ENCODE measurements at regions not wholly inside any gene's neighbourhood (a gene's known extent, or its start where the extent isn't known, plus 50 kb on each side); places are given as distances from the start of the nearest gene placed in this dataset.

DNA sequence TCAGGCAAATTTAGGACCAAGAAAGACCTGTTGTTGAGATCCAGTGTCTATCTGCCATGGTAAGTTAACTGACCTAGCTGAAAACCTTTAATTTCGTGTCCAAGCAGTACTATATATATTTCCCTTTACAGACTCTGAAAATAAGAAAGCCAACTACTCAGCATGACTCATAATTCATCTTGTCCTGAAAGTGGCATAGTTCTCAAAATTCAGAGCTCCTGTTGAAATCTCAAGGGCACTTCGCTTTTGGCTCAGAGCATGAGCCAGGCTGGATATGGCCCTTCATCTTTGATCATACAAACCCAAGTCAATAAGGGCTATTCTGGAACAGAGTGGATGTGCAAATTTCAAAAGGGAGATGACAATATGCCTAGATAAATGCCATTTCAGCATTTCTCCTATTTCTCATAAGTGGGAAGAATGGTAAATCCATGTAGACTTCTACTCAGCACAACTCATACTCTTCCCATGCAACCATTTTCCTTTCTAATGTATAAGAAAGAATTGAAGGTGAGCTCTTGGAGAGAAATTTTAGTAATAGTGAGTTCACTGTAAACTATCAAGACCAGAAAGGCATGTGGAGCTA, 567.9 kb upstream of the DAB2 start:
- Histone ChIP-seq H3K4me3 (ENCODE audit: low read depth in 1 of 2, low read length in 2 of 2) (no peak overlapping the region), H3K9me3 (ENCODE audit: control insufficient read depth in 1 of 2, low read length in 2 of 2) (no peaks in the 10 kb centered on the region), H3K27me3 (ENCODE audit: low read depth, low read length) (no peaks in the 10 kb centered on the region), H3K36me3 (ENCODE audit: control insufficient read depth in 1 of 2, insufficient read depth in 2 of 2, low read length in 2 of 2) (no peaks in the 10 kb centered on the region), H3K4me1 (ENCODE audit: control insufficient read depth in 1 of 2, insufficient read depth in 2 of 2, low read length in 2 of 2) (no peaks in the 10 kb centered on the region), H3K27ac (ENCODE audit: low read length) (no peak overlapping the region)

DNA sequence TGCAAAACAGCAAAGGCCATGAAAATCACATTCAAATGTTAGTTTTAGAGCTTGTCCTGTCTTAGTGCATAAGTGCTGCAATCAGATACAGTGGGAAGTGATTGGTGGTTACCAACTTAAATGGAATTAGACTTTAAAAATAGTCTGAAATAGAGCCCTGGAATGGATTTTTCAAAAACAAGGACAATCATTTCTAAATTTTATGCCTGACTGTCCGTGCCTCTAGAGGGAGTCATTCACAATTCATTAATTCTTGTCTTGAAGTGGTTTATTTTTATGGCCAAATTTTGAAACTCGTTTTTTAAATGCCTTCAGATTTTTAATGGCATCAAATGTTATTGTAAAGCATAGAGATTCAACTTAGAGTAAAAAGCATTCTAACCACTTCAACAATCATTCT, 561.8 kb upstream of the DAB2 start:
- no peak overlapping the region for H3K27ac ChIP-seq (ENCODE audit: low read length)
- no peaks in the 10 kb centered on the region for H3K9me3 ChIP-seq (ENCODE audit: control insufficient read depth in 1 of 2, low read length in 2 of 2)
- no peaks in the 10 kb centered on the region for H3K27me3 ChIP-seq (ENCODE audit: low read depth, low read length)
- H3K4me1 ChIP-seq (ENCODE audit: control insufficient read depth in 1 of 2, insufficient read depth in 2 of 2, low read length in 2 of 2): no peaks in the 10 kb centered on the region
- H3K4me3 ChIP-seq (ENCODE audit: low read depth in 1 of 2, low read length in 2 of 2): no peak overlapping the region
- H3K36me3 ChIP-seq (ENCODE audit: control insufficient read depth in 1 of 2, insufficient read depth in 2 of 2, low read length in 2 of 2): no peaks in the 10 kb centered on the region

GRCh38 chr5:39980056-39980455, 555.3 kb upstream of the DAB2 start:
- H3K4me1 ChIP-seq (ENCODE audit: control insufficient read depth in 1 of 2, insufficient read depth in 2 of 2, low read length in 2 of 2): no peaks in the 10 kb centered on the region
- no peak overlapping the region for H3K27ac ChIP-seq (ENCODE audit: low read length)

DNA sequence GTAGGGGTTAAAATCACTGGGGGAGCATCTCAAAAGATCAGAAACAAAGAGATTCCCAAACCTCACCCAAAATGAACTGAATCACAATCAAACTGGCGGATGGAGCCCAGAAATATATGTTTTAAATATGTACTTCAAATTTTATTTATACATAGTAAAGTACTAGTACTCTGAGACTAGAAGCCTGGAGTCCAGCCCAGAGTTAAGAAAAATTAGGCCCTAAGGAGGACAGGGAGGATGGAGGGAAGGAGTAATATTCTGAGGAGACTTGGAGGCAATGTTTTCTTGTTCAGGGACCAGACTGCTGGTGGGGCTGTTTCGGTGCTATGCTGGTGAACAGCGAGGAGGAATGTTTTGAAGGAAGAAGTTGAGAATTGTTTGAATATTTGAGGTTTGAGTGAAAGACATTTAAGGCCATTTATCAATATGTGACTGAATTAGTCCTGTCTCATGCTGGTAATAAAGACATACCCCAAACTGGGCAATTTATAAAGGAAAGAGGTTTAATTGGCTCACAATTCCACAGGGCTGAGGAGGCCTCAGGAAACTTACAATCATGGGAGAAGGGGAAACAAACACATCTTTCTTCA, 552.4 kb upstream of the DAB2 start:
- no peaks in the 10 kb centered on the region for H3K36me3 ChIP-seq (ENCODE audit: control insufficient read depth in 1 of 2, insufficient read depth in 2 of 2, low read length in 2 of 2)
- no peak overlapping the region for H3K27ac ChIP-seq (ENCODE audit: low read length)
- H3K4me1 ChIP-seq (ENCODE audit: control insufficient read depth in 1 of 2, insufficient read depth in 2 of 2, low read length in 2 of 2): no peaks in the 10 kb centered on the region
- no peak overlapping the region for H3K4me3 ChIP-seq (ENCODE audit: low read depth in 1 of 2, low read length in 2 of 2)
- H3K27me3 ChIP-seq (ENCODE audit: low read depth, low read length): no peaks in the 10 kb centered on the region
- no peaks in the 10 kb centered on the region for H3K9me3 ChIP-seq (ENCODE audit: control insufficient read depth in 1 of 2, low read length in 2 of 2)

More at GRCh38 chr5:39980056-39980455, 555.3 kb upstream of the DAB2 start:
- H3K9me3 ChIP-seq (ENCODE audit: control insufficient read depth in 1 of 2, low read length in 2 of 2): no peaks in the 10 kb centered on the region
- no peaks in the 10 kb centered on the region for H3K27me3 ChIP-seq (ENCODE audit: low read depth, low read length)
- H3K36me3 ChIP-seq (ENCODE audit: control insufficient read depth in 1 of 2, insufficient read depth in 2 of 2, low read length in 2 of 2): no peaks in the 10 kb centered on the region
- no peak overlapping the region for H3K4me3 ChIP-seq (ENCODE audit: low read depth in 1 of 2, low read length in 2 of 2)

GRCh38 chr5:39970117-39970798, 545.5 kb upstream of the DAB2 start:
- H3K9me3 ChIP-seq (ENCODE audit: control insufficient read depth in 1 of 2, low read length in 2 of 2): no peaks in the 10 kb centered on the region
- no peak overlapping the region for H3K4me3 ChIP-seq (ENCODE audit: low read depth in 1 of 2, low read length in 2 of 2)
- no peaks in the 10 kb centered on the region for H3K4me1 ChIP-seq (ENCODE audit: control insufficient read depth in 1 of 2, insufficient read depth in 2 of 2, low read length in 2 of 2)
- H3K27ac ChIP-seq (ENCODE audit: low read length): no peak overlapping the region
- H3K36me3 ChIP-seq (ENCODE audit: control insufficient read depth in 1 of 2, insufficient read depth in 2 of 2, low read length in 2 of 2): no peaks in the 10 kb centered on the region
- no peaks in the 10 kb centered on the region for H3K27me3 ChIP-seq (ENCODE audit: low read depth, low read length)

GRCh38 chr5:39968381-39968780, 543.6 kb upstream of the DAB2 start:
- Histone ChIP-seq H3K36me3 (ENCODE audit: control insufficient read depth in 1 of 2, insufficient read depth in 2 of 2, low read length in 2 of 2) (no peaks in the 10 kb centered on the region), H3K9me3 (ENCODE audit: control insufficient read depth in 1 of 2, low read length in 2 of 2) (no peaks in the 10 kb centered on the region), H3K27ac (ENCODE audit: low read length) (no peak overlapping the region), H3K4me3 (ENCODE audit: low read depth in 1 of 2, low read length in 2 of 2) (no peak overlapping the region), H3K4me1 (ENCODE audit: control insufficient read depth in 1 of 2, insufficient read depth in 2 of 2, low read length in 2 of 2) (no peaks in the 10 kb centered on the region), H3K27me3 (ENCODE audit: low read depth, low read length) (no peaks in the 10 kb centered on the region)

DNA sequence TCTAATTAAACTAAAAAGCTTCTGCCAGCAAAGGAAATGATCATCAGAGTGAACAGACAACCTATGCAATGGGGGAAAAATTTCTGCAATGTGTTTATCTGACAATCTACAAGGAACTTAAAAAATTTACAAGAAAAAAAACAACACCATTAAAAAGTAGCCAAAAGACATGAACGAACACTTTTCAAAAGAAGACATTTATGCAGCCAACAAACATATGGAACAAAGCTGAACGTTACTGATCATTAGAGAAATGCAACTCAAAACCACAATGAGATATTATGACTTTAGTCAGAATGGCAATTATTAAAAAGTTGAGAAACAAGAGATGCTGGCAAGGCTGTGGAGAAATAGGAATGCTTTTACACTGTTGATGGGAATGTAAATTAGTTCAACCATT, 530.4 kb upstream of the DAB2 start:
- Histone ChIP-seq H3K27me3 (ENCODE audit: low read depth, low read length) (no peaks in the 10 kb centered on the region), H3K27ac (ENCODE audit: low read length) (no peak overlapping the region), H3K36me3 (ENCODE audit: control insufficient read depth in 1 of 2, insufficient read depth in 2 of 2, low read length in 2 of 2) (no peaks in the 10 kb centered on the region), H3K4me1 (ENCODE audit: control insufficient read depth in 1 of 2, insufficient read depth in 2 of 2, low read length in 2 of 2) (no peaks in the 10 kb centered on the region), H3K9me3 (ENCODE audit: control insufficient read depth in 1 of 2, low read length in 2 of 2) (no peaks in the 10 kb centered on the region), H3K4me3 (ENCODE audit: low read depth in 1 of 2, low read length in 2 of 2) (no peak overlapping the region)

DNA sequence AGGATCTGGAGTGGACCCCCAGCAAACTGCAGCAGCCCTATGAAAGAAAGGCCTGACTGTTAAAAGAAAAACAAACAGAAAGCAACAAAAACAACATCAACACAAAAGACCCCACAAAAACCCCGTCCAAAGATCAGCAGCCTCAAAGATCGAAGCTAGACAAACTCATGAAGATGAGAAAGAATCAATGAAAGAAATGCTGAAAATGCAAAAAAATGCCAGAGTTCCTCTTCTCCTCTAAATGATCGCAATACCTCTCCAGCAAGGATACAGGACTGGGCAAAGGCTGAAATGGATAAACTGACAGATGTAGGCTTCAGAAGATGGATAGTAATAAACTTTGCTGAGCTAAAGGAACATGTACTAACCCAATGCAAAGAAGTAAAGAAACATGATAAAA, 526.3 kb upstream of the DAB2 start:
- Histone ChIP-seq H3K36me3 (ENCODE audit: control insufficient read depth in 1 of 2, insufficient read depth in 2 of 2, low read length in 2 of 2) (no peaks in the 10 kb centered on the region), H3K4me3 (ENCODE audit: low read depth in 1 of 2, low read length in 2 of 2) (no peak overlapping the region), H3K4me1 (ENCODE audit: control insufficient read depth in 1 of 2, insufficient read depth in 2 of 2, low read length in 2 of 2) (no peaks in the 10 kb centered on the region)

GRCh38 chr5:39948867-39949468, 524.2 kb upstream of the DAB2 start:
- H3K4me3 ChIP-seq (ENCODE audit: low read depth in 1 of 2, low read length in 2 of 2): no peak overlapping the region
- no peaks in the 10 kb centered on the region for H3K4me1 ChIP-seq (ENCODE audit: control insufficient read depth in 1 of 2, insufficient read depth in 2 of 2, low read length in 2 of 2)
- no peaks in the 10 kb centered on the region for H3K36me3 ChIP-seq (ENCODE audit: control insufficient read depth in 1 of 2, insufficient read depth in 2 of 2, low read length in 2 of 2)
- H3K27ac ChIP-seq (ENCODE audit: low read length): no peak overlapping the region
- no peaks in the 10 kb centered on the region for H3K27me3 ChIP-seq (ENCODE audit: low read depth, low read length)
- H3K9me3 ChIP-seq (ENCODE audit: control insufficient read depth in 1 of 2, low read length in 2 of 2): no peaks in the 10 kb centered on the region

More for the DNA sequence above, 526.3 kb upstream of the DAB2 start:
- H3K27me3 ChIP-seq (ENCODE audit: low read depth, low read length): no peaks in the 10 kb centered on the region
- H3K9me3 ChIP-seq (ENCODE audit: control insufficient read depth in 1 of 2, low read length in 2 of 2): no peaks in the 10 kb centered on the region
- H3K27ac ChIP-seq (ENCODE audit: low read length): no peak overlapping the region

GRCh38 chr5:39948341-39948740, 523.6 kb upstream of the DAB2 start:
- Histone ChIP-seq H3K36me3 (ENCODE audit: control insufficient read depth in 1 of 2, insufficient read depth in 2 of 2, low read length in 2 of 2) (no peaks in the 10 kb centered on the region), H3K4me3 (ENCODE audit: low read depth in 1 of 2, low read length in 2 of 2) (no peak overlapping the region), H3K27ac (ENCODE audit: low read length) (no peak overlapping the region), H3K27me3 (ENCODE audit: low read depth, low read length) (no peaks in the 10 kb centered on the region), H3K9me3 (ENCODE audit: control insufficient read depth in 1 of 2, low read length in 2 of 2) (no peaks in the 10 kb centered on the region), H3K4me1 (ENCODE audit: control insufficient read depth in 1 of 2, insufficient read depth in 2 of 2, low read length in 2 of 2) (no peaks in the 10 kb centered on the region)

DNA sequence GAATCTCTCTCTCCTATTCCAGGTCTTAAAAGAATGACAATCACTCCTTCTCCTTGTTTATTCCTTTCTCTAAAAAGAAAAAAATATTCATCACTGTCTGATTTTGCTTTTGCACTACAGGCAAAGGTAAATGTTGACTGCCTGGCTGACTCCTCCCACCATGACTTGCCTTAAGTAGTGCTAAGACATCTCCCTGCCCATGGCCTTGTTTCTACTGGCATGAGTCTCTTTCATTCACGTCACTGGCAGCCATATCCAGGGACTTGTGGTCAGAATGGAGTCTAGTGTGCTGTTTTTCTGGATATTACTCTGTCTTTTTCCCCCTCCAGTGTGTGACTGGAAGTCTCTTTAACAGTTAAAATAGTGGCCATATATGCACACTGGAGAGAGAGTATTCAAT, 522.9 kb upstream of the DAB2 start:
- Histone ChIP-seq H3K27me3 (ENCODE audit: low read depth, low read length) (no peaks in the 10 kb centered on the region), H3K27ac (ENCODE audit: low read length) (no peak overlapping the region), H3K36me3 (ENCODE audit: control insufficient read depth in 1 of 2, insufficient read depth in 2 of 2, low read length in 2 of 2) (no peaks in the 10 kb centered on the region), H3K4me1 (ENCODE audit: control insufficient read depth in 1 of 2, insufficient read depth in 2 of 2, low read length in 2 of 2) (no peaks in the 10 kb centered on the region), H3K9me3 (ENCODE audit: control insufficient read depth in 1 of 2, low read length in 2 of 2) (no peaks in the 10 kb centered on the region), H3K4me3 (ENCODE audit: low read depth in 1 of 2, low read length in 2 of 2) (no peak overlapping the region)

Measured in muscle layer of duodenum (tissue), 2 donors.